SK-N-SH (cell line): ENCODE measurements at regions not wholly inside any gene's neighbourhood (a gene's known extent, or its start where the extent isn't known, plus 50 kb on each side); places are given as distances from the start of the nearest gene placed in this dataset.
A peak's percentile ranks its signal among the peaks of the same experiment; 100 is the strongest.

Source experiments
- CTCF ChIA-PET: fragments of 300-600, 350-600 bp; formaldehyde crosslinking; extraction: SDS; loops from one replicate; lab custom pipeline; 2021; lab: Yijun Ruan, JAX
- POLR2A ChIA-PET: fragments of 350-600 bp; sonication (Branson Sonifier 250); formaldehyde crosslinking; extraction: SDS; loops from one replicate; lab custom pipeline; 2020; ENCODE audit warnings: antibody characterized with exemption, inconsistent platforms; lab: Yijun Ruan, JAX
- DNase-seq: peaks from one replicate; pipeline ENCODE4 v3.0.0; 2012
- H2AFZ ChIP-seq: fragments of 200-600 bp; sonication (generic); 2 replicates; pipeline ENCODE4 v1.8.1; 2016; ENCODE audit warnings: antibody characterized with exemption, mild to moderate bottlenecking, low read depth
- H3F3A ChIP-seq: fragments of 200-600 bp; sonication (generic); replicated peaks from 2 replicates; pipeline ENCODE3; 2016; ENCODE audit warnings: antibody characterized with exemption, mild to moderate bottlenecking; ENCODE audit not compliant: insufficient read depth
- H3K27ac ChIP-seq, 2 experiments: fragments of 200-500 bp in 1 of 2; fragments of 200-600 bp in 1 of 2; sonication (Bioruptor generic) in 1 of 2; sonication (generic), shearing (Covaris generic) in 1 of 2; 2 replicates each; pipeline versions ENCODE4 v1.5.1 to v1.6.1; 2014 to 2016; ENCODE audit warnings: low read depth in 2 of 2, inconsistent platforms in 1 of 2, low read length in 1 of 2, mild to moderate bottlenecking in 1 of 2, mixed read lengths in 1 of 2
- H3K27me3 ChIP-seq: fragments of 200-600 bp; sonication (generic), shearing (Covaris generic); 2 replicates; pipeline ENCODE4 v1.6.1; 2016; ENCODE audit warnings: mixed run types; ENCODE audit not compliant: insufficient read depth
- H3K36me3 ChIP-seq, 2 experiments: fragments of 200-500 bp in 1 of 2; fragments of 200-600 bp in 1 of 2; sonication (Bioruptor generic) in 1 of 2; sonication (generic) in 1 of 2; replicated peaks in 1 of 2; 2 replicates each; pipeline versions ENCODE3 to v1.5.1; 2014 to 2016; ENCODE audit warnings: low read length in 1 of 2, mild to moderate bottlenecking in 1 of 2; ENCODE audit not compliant: insufficient read depth in 2 of 2, control insufficient read depth in 1 of 2
- H3K4me1 ChIP-seq, 2 experiments: fragments of 200-500 bp in 1 of 2; fragments of 200-600 bp in 1 of 2; sonication (Bioruptor generic) in 1 of 2; sonication (generic), shearing (Covaris generic) in 1 of 2; 2 replicates each; pipeline versions ENCODE4 v1.5.1 to v1.6.1; 2014 to 2016; ENCODE audit warnings: low read depth in 1 of 2, low read length in 1 of 2, mixed run types in 1 of 2; ENCODE audit not compliant: insufficient read depth in 2 of 2, control insufficient read depth in 1 of 2
- H3K4me2 ChIP-seq: fragments of 200-600 bp; sonication (generic), shearing (Covaris generic); 2 replicates; pipeline ENCODE4 v1.6.1; 2017; ENCODE audit warnings: mixed run types
- H3K4me3 ChIP-seq, 2 experiments: fragments of 200-500 bp in 1 of 2; fragments of 200-600 bp in 1 of 2; sonication (Bioruptor generic) in 1 of 2; sonication (generic), shearing (Covaris generic) in 1 of 2; 2 replicates each; pipeline versions ENCODE4 v1.5.1 to v1.8.1; 2014 to 2016; ENCODE audit warnings: low read depth in 2 of 2, inconsistent platforms in 1 of 2, low read length in 1 of 2, mild to moderate bottlenecking in 1 of 2, mixed read lengths in 1 of 2, moderate library complexity in 1 of 2
- H3K79me2 ChIP-seq: fragments of 200-600 bp; sonication (generic); 2 replicates; pipeline ENCODE4 v1.8.1; 2017; ENCODE audit warnings: mild to moderate bottlenecking; ENCODE audit not compliant: insufficient read depth
- H3K9ac ChIP-seq: fragments of 200-600 bp; sonication (generic); 2 replicates; pipeline ENCODE4 v1.6.1; 2017; ENCODE audit warnings: mixed run types
- H3K9me2 ChIP-seq: fragments of 200-600 bp; sonication (generic); 2 replicates; pipeline ENCODE4 v1.6.1; 2017; ENCODE audit warnings: mixed run types
- H3K9me3 ChIP-seq: fragments of 200-600 bp; sonication (generic); 2 replicates; pipeline ENCODE4 v1.6.1; 2017; ENCODE audit warnings: mixed run types, mild to moderate bottlenecking, moderate library complexity
- H4K20me1 ChIP-seq: fragments of 200-600 bp; sonication (generic); 2 replicates; pipeline ENCODE4 v1.6.1; 2017; ENCODE audit warnings: mild to moderate bottlenecking, mixed run types; ENCODE audit not compliant: insufficient read depth
- CHD2 ChIP-seq: fragments of 150-350 bp; IDR thresholded peaks from 2 replicates; pipeline ENCODE4 v1.6.1; 2018; ENCODE audit warnings: low read length; ENCODE audit not compliant: partially characterized antibody
- FOSL2 ChIP-seq: IDR thresholded peaks from 2 replicates; pipeline ENCODE4 v1.4.0; 2012; ENCODE audit warnings: low read depth, mild to moderate bottlenecking, moderate library complexity, borderline replicate concordance
- FOXJ3 ChIP-seq: sonication (generic); formaldehyde crosslinking; IDR thresholded peaks from 2 replicates; pipeline ENCODE4 v1.5.1; 2020; ENCODE audit warnings: mild to moderate bottlenecking, missing genetic modification reagents
- FOXM1 ChIP-seq: IDR thresholded peaks from 2 replicates; pipeline ENCODE4 v1.4.0; 2012; ENCODE audit warnings: low read depth, mild to moderate bottlenecking
- JUND ChIP-seq: IDR thresholded peaks from 2 replicates; pipeline ENCODE4 v1.4.0; 2012
- PBX3 ChIP-seq: IDR thresholded peaks from 2 replicates; pipeline ENCODE4; 2012
- RCOR1 ChIP-seq: fragments of 150-350 bp; IDR thresholded peaks from 2 replicates; pipeline ENCODE4 v1.6.1; 2017; ENCODE audit warnings: antibody characterized with exemption, low read length
- RXRA ChIP-seq: IDR thresholded peaks from 2 replicates; pipeline ENCODE4 v1.4.0; 2012; ENCODE audit warnings: low read depth, mild to moderate bottlenecking, borderline replicate concordance
- SMC3 ChIP-seq: IDR thresholded peaks from 2 replicates; pipeline ENCODE4 v1.6.1; 2012; ENCODE audit warnings: low read depth, low read length, improper control_type of control experiment
- TEAD4 ChIP-seq: IDR thresholded peaks from 2 replicates; pipeline ENCODE4 v1.4.0; 2012; ENCODE audit warnings: mild to moderate bottlenecking, borderline replicate concordance; ENCODE audit not compliant: insufficient read depth
- USF1 ChIP-seq: IDR thresholded peaks from 2 replicates; pipeline ENCODE4 v1.4.0; 2012; ENCODE audit warnings: low read depth, borderline replicate concordance
- WGBS: methylation state at CpG from one replicate; pipeline ENCODE4 v1.1.6; 2017; ENCODE audit warnings: low lambda C conversion rate; 5-methylcytosine and 5-hydroxymethylcytosine counted together
- TF ChIP-seq, protein P1 (sequence below): IDR thresholded peaks from 2 replicates; pipeline ENCODE4 v1.4.0; 2012; ENCODE audit warnings: low read depth
- TF ChIP-seq, protein P2 (sequence below): IDR thresholded peaks from 2 replicates; pipeline ENCODE4 v1.4.0; 2012; ENCODE audit warnings: low read depth, borderline replicate concordance

- Histone ChIP-seq H3K9me3 (no peaks in the 10 kb centered on the region), H3K9me2 (no peaks in the 10 kb centered on the region), H3K27me3 (no peaks in the 10 kb centered on the region), H3K4me2 (no peak overlapping the region), H3K27ac (no peak overlapping the region), H3K79me2 (no peaks in the 10 kb centered on the region), H4K20me1 (no peaks in the 10 kb centered on the region), H3K9ac (no peak overlapping the region), H3F3A (peaks cover 13% of the 10 kb centered on the region), H3K4me3 (no peak overlapping the region), H3K4me1 (peaks cover 0 to 13% of the 10 kb centered on the region in 2 experiments; a peak in 3 of 4 replicates), H2AFZ (no peak overlapping the region), H3K36me3 (no peaks in the 10 kb centered on the region)
- WGBS, result 92% methylated on average over 1 of the region's 1 CpG
- CTCF ChIA-PET, result interaction anchor here (1.0 kb wide), 2 partner anchors 11 to 19 kb away, joined by 4 read pairs; no protein-coding TSS in a partner anchor
- no peak for TF ChIP-seq JUND
- POLR2A ChIA-PET, result no interaction called here
- no peak for DNase-seq
Measured at GRCh38 chr2:37469126-37469525, 124.7 kb downstream of the QPCT start.

GRCh38 chr2:37471104-37471503 is 126.7 kb downstream of the QPCT start:
- CTCF ChIA-PET, result interaction anchor here (1.4 to 1.6 kb wide), 2 partner anchors 15 to 406 kb away, joined by 4 to 5 read pairs; no protein-coding TSS in a partner anchor
- Histone ChIP-seq H2AFZ (no peak overlapping the region), H3K9ac (no peak overlapping the region), H3K9me3 (no peaks in the 10 kb centered on the region), H3K27me3 (no peaks in the 10 kb centered on the region), H3K4me1 (peaks cover 0 to 13% of the 10 kb centered on the region in 2 experiments; a peak in 3 of 4 replicates), H3K4me3 (no peak overlapping the region), H3F3A (peaks cover 13% of the 10 kb centered on the region), H3K4me2 (no peak overlapping the region), H3K36me3 (no peaks in the 10 kb centered on the region), H3K79me2 (no peaks in the 10 kb centered on the region), H3K9me2 (no peaks in the 10 kb centered on the region), H3K27ac (peak overlapping the region in 1 of 2 experiments; percentile 71; a peak in 1 of 4 replicates), H4K20me1 (no peaks in the 10 kb centered on the region)
- POLR2A ChIA-PET, result no interaction called here
- no peak for TF ChIP-seq SMC3
- TF ChIP-seq USF1, result no peak
- TF ChIP-seq CHD2, result no peak
- no peak for TF ChIP-seq RXRA
- no peak for TF ChIP-seq JUND
- no peak for TF ChIP-seq PBX3
- no peak for TF ChIP-seq RCOR1
- no peak for TF ChIP-seq FOSL2
- TF ChIP-seq, protein P1, sequence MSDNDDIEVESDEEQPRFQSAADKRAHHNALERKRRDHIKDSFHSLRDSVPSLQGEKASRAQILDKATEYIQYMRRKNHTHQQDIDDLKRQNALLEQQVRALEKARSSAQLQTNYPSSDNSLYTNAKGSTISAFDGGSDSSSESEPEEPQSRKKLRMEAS, result no peak
- TF ChIP-seq TEAD4, result no peak
- no peak for TF ChIP-seq FOXJ3 (CRISPR knock-in tag)
- no peak for TF ChIP-seq FOXM1
- TF ChIP-seq, protein P2, sequence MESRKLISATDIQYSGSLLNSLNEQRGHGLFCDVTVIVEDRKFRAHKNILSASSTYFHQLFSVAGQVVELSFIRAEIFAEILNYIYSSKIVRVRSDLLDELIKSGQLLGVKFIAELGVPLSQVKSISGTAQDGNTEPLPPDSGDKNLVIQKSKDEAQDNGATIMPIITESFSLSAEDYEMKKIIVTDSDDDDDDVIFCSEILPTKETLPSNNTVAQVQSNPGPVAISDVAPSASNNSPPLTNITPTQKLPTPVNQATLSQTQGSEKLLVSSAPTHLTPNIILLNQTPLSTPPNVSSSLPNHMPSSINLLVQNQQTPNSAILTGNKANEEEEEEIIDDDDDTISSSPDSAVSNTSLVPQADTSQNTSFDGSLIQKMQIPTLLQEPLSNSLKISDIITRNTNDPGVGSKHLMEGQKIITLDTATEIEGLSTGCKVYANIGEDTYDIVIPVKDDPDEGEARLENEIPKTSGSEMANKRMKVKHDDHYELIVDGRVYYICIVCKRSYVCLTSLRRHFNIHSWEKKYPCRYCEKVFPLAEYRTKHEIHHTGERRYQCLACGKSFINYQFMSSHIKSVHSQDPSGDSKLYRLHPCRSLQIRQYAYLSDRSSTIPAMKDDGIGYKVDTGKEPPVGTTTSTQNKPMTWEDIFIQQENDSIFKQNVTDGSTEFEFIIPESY, result no peak
- WGBS, result 77% methylated on average over 1 of the region's 1 CpG
- no peak for DNase-seq
